GM18951 (cell line): ENCODE measurements at regions not wholly inside any gene's neighbourhood (a gene's known extent, or its start where the extent isn't known, plus 50 kb on each side); places are given as distances from the start of the nearest gene placed in this dataset.
"Not testable (repeated sequence)": the region's sequence is repeated elsewhere in the genome, so short reads cannot be mapped to it uniquely, and the experiment has no call there.

ENCODE experiments used
- POLR2A ChIP-seq: IDR thresholded peaks from 4 replicates; pipeline ENCODE4 v1.6.1; 2011; ENCODE audit warnings: mild to moderate bottlenecking; ENCODE audit not compliant: insufficient read length, insufficient read depth; ENCODE audit errors: extremely low read depth
- in situ Hi-C: fragments of 300-500 bp; cut with MboI; formaldehyde crosslinking; loops from one replicate; pipeline ENCODE4 v1.12.0; 2022; ENCODE audit warnings: low sequenced_read_pairs, mixed read lengths, inconsistent platforms; ENCODE audit not compliant: unreplicated experiment

DNA sequence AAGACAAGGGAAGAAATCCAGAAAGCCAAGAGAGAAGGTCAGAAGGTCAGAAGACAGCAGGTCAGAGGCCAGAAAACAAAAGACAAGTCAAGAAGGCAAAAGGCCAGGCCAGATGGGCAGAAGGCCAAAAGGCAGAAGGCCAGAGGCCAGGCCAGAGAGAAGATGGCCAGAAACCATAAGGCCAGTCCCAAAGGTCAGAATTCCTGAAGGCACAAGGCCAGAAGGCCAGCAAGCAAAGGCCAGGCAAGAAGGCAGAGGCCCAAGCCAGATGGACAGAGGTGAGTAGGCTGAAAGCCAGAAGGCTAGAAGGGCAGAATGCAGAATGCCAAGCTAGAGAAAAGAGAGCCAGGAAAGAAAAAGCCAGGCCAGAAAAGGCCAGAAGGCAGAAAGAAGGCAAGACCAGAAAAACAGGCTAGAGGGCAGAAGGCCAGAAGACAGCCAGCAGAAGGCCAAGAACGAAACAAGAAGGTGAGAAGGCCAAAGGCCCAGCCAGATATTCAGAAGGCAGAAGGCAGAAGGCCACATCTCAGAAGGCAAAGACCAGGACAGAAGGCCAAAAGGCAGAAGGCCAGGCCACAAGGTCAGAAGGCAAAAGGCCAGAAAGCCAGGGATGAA is 186.3 kb downstream of the TUBA3C start:
- no peak for TF ChIP-seq POLR2A
- in situ Hi-C loops, result no loop called here

DNA sequence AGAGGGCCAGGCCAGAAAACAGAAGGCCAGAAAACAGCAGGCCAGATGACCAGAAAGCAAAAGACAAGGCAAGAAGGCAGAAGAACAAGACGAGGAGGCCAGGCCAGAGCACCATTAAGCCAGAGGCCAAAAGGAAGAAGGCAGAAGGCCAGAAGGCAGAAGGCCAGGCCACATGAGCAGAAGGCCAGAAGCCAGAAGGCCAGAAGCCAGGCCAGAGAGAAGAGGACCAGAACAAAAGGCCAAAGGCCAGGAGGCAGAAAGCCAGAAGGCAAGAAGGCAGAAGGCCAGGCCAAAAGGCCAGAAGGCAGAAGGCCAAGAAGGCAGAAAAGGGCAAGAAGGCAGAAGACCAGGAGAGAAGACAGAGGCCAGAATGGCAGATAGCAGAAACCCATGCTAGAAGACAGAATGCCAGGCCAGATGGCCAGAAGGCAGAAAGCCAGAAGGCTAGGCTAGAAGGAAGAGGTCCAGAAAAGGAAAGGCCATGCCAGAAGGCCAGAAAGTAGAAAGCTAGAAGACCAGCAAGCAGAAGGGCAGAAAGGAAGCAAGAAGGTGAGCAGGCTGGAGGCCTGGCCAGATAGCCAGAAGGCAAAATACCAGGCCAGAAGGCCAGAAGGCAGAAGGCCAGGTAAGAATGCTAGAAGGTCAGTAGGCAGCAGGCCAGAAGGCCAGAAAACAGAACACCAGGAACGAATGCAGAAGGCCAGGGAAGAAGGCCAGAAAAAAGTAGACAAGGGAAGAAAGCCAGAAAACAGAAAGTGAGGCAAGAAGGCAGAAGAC is 187.6 kb downstream of the TUBA3C start:
- TF ChIP-seq POLR2A, result no peak

DNA sequence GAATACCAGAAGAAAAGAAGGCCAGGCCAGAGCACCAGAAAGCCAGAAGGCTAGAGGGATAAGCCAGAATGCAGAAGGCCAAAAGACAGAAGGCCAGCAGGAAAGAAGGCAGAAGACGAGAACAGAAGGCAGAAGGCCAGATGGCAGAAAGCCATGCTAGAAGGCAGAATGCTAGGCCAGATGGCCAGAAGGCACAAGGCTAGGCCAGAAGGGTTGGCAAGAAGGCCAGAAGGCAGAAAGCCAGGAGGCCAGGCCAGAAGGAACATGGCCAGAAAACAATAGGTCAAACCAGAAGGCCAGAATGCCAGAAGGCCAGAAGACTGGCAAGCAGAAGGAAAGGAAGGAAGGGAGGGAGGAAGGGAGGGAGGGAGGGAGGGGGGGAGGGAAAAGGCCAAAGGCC is 188.8 kb downstream of the TUBA3C start:
- in situ Hi-C loops, result no loop called here
- TF ChIP-seq POLR2A, result no peak

More for the DNA sequence above, 187.6 kb downstream of the TUBA3C start:
- in situ Hi-C loops, result no loop called here

DNA sequence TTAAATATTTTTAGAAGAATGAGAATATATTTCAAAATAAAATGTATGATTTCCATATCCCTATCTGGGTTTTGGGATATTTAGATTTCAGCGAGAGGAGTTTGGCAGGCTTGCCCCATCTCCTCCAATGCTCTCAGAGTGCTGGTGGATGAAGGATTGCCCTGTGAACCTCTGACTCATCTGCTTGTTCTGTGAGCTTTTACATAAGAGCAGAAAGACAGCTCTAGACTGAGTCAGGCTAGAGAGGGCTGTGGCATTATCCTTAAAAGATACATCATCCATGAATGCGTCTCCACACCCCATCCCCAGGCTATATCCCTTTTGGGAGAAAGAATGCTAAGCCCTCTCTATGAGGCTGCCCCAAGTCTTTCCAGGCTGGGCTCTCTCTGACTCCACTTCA is 190.6 kb downstream of the TUBA3C start:
- in situ Hi-C loops, result no loop called here
- TF ChIP-seq POLR2A, result no peak

DNA sequence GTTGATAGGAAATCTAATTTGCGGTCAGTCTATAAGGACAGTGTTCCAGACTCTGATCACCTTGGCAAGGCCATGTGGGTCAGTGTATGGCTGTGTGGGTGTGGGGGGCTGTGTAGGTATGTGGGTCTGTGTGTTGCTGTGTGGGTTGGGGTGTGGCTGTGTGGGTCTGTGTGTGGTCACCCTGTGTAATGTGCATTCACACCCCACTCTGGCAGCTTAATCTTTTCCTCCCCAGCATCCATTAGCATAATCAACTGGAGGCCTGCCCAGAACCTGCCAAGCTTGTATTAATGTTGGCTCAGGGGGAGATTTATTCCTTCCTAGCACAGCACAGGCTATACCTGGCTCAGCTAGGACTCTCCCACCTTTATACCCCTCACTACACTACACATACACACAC is 203.2 kb downstream of the TUBA3C start:
- no peak for TF ChIP-seq POLR2A
- in situ Hi-C loops, result no loop called here

DNA sequence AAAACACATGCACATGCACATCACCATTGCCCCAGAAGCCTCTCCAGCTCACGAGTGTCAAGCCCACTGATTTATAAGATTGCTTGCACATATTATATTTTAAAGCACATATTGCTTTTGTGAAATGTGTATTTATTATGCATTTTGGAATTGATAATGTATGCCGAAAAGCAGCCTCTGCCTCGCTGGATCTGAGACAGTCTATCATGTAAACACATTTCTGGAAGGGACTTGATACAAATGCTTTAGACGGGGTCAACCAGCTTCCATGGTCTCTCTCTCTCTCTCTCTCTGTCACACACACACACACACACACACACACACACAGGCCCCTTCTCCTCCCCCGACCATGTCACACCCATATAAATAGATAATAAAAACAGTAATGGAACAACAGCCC is 203.8 kb downstream of the TUBA3C start:
- no peak for TF ChIP-seq POLR2A
- in situ Hi-C loops, result no loop called here

DNA sequence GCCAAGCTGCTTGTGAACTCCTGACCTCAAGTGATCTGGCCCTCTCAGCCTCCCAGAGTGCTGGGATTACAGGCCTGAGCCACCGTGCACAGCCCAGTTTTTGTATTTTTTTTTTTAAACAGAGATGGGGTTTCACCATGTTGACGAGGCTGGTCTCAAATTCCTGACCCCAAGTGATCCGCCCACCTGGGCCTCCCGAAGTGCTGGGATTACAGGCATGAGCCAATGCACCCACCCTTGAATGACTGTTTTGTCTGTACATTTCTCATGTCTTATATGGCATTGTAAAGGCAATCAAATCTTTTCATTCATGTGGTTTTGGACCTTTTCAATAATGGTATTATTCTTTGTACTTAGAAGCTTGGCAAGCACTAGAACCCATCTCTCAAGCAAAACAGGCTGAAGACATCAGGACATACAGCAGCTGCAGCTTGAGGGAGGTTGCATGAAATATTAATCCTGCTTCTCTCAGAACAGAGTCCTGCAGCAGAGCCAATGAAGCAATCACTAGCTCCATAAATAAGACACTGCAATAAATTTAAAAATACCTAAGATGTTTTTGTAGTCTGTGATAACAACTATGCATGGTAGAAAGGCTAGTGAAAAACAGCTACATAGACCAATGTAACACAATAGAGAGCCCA is 209.9 kb downstream of the TUBA3C start:
- in situ Hi-C loops, result no loop called here
- TF ChIP-seq POLR2A, result no peak

DNA sequence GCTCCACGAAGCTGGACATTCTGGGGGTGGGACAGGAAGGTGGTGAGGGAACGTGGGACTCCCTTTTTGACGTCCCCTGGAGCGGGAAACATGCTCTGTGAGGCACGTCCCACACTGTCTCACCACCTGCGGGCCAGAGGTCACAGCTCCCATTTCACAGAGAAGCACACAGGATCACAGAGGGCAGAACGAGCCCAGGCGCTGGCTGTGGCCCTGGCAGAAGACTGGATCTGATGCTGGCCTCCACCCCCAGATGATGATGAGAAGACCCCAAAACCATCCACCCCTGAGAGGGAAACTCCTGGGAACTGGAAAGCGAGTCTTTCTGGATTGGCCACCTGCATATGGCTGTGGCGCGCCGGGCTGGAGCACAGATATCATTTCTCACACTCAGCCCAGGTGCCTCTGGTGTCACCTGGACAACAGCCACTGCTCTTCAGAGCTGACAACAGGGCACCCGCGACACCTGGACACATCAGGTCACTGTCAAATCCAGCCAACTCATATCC is 216.2 kb downstream of the TUBA3C start:
- no peak for TF ChIP-seq POLR2A
- in situ Hi-C loops, result no loop called here

DNA sequence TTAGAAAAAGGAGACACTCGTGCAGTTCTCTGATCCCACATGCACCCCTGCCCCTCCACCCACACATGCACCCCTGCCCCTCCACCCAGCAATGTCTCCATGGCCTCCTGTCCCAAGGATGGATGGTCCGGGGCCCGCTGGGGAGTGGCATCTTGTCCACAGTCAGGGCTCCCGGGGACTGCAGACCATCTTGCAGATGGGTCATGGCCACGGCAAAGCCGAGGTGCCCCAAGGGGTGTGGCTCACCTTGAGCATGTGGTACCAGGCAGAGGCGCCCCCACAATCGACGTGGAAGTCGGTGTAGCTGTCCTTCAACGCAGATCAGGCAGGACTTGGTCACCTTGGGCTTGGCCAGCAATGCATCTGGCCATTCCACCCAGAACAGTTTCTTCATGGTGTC is 216.7 kb downstream of the TUBA3C start:
- in situ Hi-C loops, result no loop called here
- TF ChIP-seq POLR2A, result no peak

DNA sequence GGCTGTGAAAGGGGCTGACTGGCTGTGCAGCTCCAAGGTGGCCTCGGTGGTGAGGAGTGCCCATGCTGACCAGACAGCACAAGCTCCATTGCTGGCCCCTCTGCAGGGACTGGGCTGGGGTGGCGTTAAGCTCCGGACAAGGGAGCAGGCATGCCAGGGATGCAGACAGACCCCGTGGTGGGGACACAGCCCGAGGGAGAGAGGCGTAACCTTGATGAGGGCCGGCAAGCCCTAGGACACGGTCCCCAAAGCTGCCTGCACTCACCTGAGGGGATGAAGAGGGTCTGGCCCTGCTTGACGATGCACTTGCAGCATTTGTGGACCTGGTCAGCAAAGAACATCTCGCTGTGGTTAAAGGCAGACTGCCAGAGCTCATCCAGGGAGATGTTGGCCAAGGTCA is 217.9 kb downstream of the TUBA3C start:
- in situ Hi-C loops, result not testable (repeated sequence)

DNA sequence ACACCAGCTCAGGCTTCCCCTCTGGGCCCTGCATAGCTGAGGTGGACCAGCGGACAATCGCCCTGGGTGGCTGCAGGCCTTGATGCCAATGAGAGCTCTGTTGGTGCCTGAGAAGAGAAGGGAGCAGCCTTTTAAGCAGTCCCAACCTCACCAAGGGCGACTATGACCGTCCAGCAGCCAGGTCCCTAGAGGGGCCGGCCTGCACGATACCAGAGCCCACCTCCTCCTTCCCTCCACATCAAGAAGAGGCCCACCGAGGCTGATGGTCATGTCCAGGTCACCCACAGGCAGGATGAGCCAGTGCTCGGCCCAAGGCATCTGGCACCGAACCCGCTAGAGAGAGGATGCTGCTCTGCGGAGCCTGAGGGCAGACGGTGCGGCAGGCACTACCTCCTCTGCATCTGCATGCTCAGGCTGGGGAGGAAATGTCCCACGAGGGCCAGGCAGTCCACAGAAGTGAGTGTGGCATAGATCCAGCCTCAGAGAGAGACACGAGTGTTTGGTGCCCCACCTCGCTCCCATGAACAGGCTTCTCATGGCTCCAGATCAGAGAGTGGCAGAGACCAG is 219.4 kb downstream of the TUBA3C start:
- in situ Hi-C loops, result no loop called here
- TF ChIP-seq POLR2A, result no peak

DNA sequence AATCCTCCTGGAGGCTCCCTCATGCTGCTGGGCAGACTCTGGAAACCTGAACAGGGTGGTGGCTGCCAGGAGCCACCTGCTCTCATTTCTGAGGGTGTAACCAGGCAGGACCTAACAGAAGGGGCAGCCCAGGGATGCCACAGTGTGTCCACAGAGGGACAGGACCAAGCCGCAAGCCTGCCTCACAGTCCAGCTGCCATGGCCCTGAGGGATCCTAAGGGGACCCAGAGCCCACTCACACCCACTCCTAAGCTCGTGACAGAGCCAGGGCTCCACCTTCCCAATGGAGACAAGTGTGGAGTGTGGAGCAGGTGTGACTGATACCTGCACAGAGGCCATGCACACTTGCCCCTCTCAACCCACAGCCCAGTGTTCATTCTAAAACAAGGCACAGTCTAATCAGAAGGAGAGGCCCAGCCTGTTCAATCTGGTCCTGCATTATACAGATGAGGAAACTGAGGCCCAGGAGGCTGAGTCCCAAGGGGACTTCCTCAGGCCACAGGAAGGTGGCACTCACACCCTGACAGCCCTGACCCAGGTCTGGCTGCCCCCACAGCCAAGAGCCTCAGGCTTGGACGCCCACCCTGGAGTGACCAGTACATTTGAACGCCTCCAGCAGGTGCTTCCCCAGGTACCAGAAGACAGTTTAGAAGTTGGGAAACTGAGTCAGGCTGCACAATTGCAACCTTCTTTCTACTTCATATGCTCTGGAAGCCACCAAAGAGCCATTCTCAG is 220.1 kb downstream of the TUBA3C start:
- in situ Hi-C loops, result no loop called here
- TF ChIP-seq POLR2A, result no peak

DNA sequence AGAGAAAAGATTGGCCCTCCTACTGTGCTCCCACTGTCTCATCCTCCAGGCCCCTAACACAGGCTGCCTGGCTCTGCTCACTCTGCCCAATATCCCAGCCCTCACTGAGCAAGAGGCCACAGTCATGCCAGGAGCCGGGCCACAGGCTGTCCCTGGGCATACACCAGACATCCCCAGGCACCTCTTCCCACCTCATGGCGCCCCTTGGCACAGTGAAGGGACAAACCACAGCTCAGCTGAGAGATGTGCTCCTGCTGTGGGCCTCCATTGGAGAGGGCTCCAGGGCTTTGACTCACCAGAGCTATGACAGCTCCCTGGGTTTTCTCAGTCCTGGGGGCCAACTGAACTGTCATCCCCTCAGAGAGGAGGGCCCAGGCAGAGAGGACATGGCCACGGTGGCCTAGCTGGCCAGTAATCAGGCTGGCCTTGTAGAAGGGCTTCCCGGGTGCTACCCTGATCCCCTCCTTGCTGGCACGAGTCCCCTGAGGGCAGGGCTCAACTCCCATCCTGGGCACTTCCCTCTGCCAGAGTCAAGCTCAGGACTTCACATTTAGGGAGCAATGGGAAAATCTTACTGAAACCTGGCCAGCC is 220.9 kb downstream of the TUBA3C start:
- in situ Hi-C loops, result no loop called here
- TF ChIP-seq POLR2A, result no peak
